Hepatocyte (in vitro differentiated cells): ENCODE measurements at regions not wholly inside any gene's neighbourhood (a gene's known extent, or its start where the extent isn't known, plus 50 kb on each side); places are given as distances from the start of the nearest gene placed in this dataset. TPM values are rescaled to one million over a fixed set of nuclear protein-coding genes. Genes with fewer than 3 reads are reported as not detected.

Experiments
- DNase-seq: peaks from one replicate; pipeline ENCODE4 v3.0.0-alpha.2; 2016; ENCODE audit warnings: low spot score
- H2AFZ ChIP-seq: fragments of 200-600 bp; sonication (generic); 2 replicates; pipeline ENCODE4 v1.6.0; 2016; ENCODE audit warnings: antibody characterized with exemption, mild to moderate bottlenecking
- H3K27ac ChIP-seq: fragments of 200-600 bp; sonication (generic); 2 replicates; pipeline ENCODE4 v1.5.1; 2016; ENCODE audit warnings: mild to moderate bottlenecking
- H3K27me3 ChIP-seq: fragments of 200-600 bp; sonication (generic); 2 replicates; pipeline ENCODE4 v1.6.1; 2016
- H3K36me3 ChIP-seq: fragments of 200-600 bp; sonication (generic); replicated peaks from 2 replicates; pipeline ENCODE4 v1.5.1; 2016; ENCODE audit warnings: low read depth; ENCODE audit not compliant: insufficient read depth
- H3K4me1 ChIP-seq: fragments of 200-600 bp; sonication (generic); 2 replicates; pipeline ENCODE4 v1.5.1; 2016; ENCODE audit warnings: mild to moderate bottlenecking, moderate library complexity; ENCODE audit not compliant: insufficient read depth
- H3K4me2 ChIP-seq: fragments of 200-600 bp; sonication (generic); 2 replicates; pipeline ENCODE4 v1.6.0; 2016
- H3K4me3 ChIP-seq: fragments of 200-600 bp; sonication (generic); 2 replicates; pipeline ENCODE4 v1.5.1; 2016; ENCODE audit warnings: mild to moderate bottlenecking
- H3K79me2 ChIP-seq: fragments of 200-600 bp; sonication (generic); 2 replicates; pipeline ENCODE4 v1.6.0; 2017; ENCODE audit warnings: mild to moderate bottlenecking
- H3K9me2 ChIP-seq: fragments of 200-600 bp; sonication (generic); replicated peaks from 2 replicates; pipeline ENCODE4 v1.6.0; 2017; ENCODE audit warnings: mild to moderate bottlenecking; ENCODE audit not compliant: insufficient read depth
- H3K9me3 ChIP-seq: fragments of 200-600 bp; sonication (generic); 2 replicates; pipeline ENCODE4 v1.5.1; 2016; ENCODE audit warnings: low read depth, mild to moderate bottlenecking
- H4K20me1 ChIP-seq: fragments of 200-600 bp; sonication (generic); 2 replicates; pipeline ENCODE4 v1.6.0; 2016; ENCODE audit warnings: mild to moderate bottlenecking; ENCODE audit not compliant: insufficient read depth, poor library complexity, severe bottlenecking
- EZH2 ChIP-seq: fragments of 200-600 bp; sonication (generic); IDR thresholded peaks from 2 replicates; pipeline ENCODE4 v1.6.1; 2016; ENCODE audit warnings: antibody characterized with exemption, mild to moderate bottlenecking, borderline replicate concordance
- EZH2phosphoT487 ChIP-seq: fragments of 200-600 bp; sonication (generic); IDR thresholded peaks from one replicate; pipeline ENCODE4 v1.6.1; 2018; ENCODE audit warnings: antibody characterized with exemption, mild to moderate bottlenecking, low read depth, moderate library complexity; ENCODE audit not compliant: unreplicated experiment, severe bottlenecking
- WGBS: methylation state at CpG from one replicate; pipeline ENCODE4 v1.1.6; 2016; ENCODE audit warnings: low lambda C conversion rate; ENCODE audit errors: missing lambda C conversion rate; 5-methylcytosine and 5-hydroxymethylcytosine counted together
- small RNA-seq: library from RNA; depleted of rRNA; stranded (forward); fragments of <200 nt; gene quantifications from one replicate; pipeline ENCODE3, GENCODE V24; 2014
- TF ChIP-seq, protein P1 (sequence below): fragments of 200-600 bp; sonication (generic); IDR thresholded peaks from 2 replicates; pipeline ENCODE4 v1.5.1; 2016; ENCODE audit warnings: antibody characterized with exemption, mild to moderate bottlenecking; ENCODE audit not compliant: poor library complexity

- Histone ChIP-seq H3K4me3 (no peak overlapping the region), H3K27me3 (no peaks in the 10 kb centered on the region), H3K9me2 (no peaks in the 10 kb centered on the region), H3K4me1 (no peaks in the 10 kb centered on the region), H3K9me3 (no peaks in the 10 kb centered on the region), H3K27ac (no peak overlapping the region), H3K79me2 (no peaks in the 10 kb centered on the region), H2AFZ (no peak overlapping the region), H3K4me2 (no peak overlapping the region), H3K36me3 (no peaks in the 10 kb centered on the region), H4K20me1 (no peaks in the 10 kb centered on the region)
- 79% methylated on average over 6 of the region's 6 CpGs for WGBS
- TF ChIP-seq, protein P1, sequence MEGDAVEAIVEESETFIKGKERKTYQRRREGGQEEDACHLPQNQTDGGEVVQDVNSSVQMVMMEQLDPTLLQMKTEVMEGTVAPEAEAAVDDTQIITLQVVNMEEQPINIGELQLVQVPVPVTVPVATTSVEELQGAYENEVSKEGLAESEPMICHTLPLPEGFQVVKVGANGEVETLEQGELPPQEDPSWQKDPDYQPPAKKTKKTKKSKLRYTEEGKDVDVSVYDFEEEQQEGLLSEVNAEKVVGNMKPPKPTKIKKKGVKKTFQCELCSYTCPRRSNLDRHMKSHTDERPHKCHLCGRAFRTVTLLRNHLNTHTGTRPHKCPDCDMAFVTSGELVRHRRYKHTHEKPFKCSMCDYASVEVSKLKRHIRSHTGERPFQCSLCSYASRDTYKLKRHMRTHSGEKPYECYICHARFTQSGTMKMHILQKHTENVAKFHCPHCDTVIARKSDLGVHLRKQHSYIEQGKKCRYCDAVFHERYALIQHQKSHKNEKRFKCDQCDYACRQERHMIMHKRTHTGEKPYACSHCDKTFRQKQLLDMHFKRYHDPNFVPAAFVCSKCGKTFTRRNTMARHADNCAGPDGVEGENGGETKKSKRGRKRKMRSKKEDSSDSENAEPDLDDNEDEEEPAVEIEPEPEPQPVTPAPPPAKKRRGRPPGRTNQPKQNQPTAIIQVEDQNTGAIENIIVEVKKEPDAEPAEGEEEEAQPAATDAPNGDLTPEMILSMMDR, result no peak
- TF ChIP-seq EZH2, result no peak
- TF ChIP-seq EZH2phosphoT487, result no peak
- DNase-seq, result no peak
These were observed 52.8 kb upstream of the RORB start for GRCh38 chr9:74444369-74444768.

Small RNA genes in the stretch of these regions (small RNA-seq; reads per million reads assigned to genes)
- not detected for gene RNA5SP286
